ENCODE measurements at regions not wholly inside any gene's neighbourhood (a gene's known extent, or its start where the extent isn't known, plus 50 kb on each side); places are given as distances from the start of the nearest gene placed in this dataset.

GRCh38 chr3:109973733-109974132, 636.4 kb upstream of the DPPA4 start:
- TF ChIP-seq CTCF (conservative IDR thresholded peaks at IDR 0.05; ENCODE audit: low read depth, low read length) (no peak), EZH2 (IDR thresholded peaks at IDR 0.05; ENCODE audit: low read length, unreplicated experiment) (no peak)

Data from PC-3 (cell line).